IMR-90 (cell line): ENCODE measurements at regions not wholly inside any gene's neighbourhood (a gene's known extent, or its start where the extent isn't known, plus 50 kb on each side); places are given as distances from the start of the nearest gene placed in this dataset.

Experiments used
- ATAC-seq: fragments of 200-7000 bp; cut with Tn5 transposase; 2 replicates; pipeline ENCODE4 v1.9.1; 2020; ENCODE audit warnings: low read depth, mild to moderate bottlenecking, moderate library complexity
- BruUV-seq: library from RNA; stranded (reverse); fragments of 400-500 nt; replicated peaks from 2 replicates; lab custom pipeline; 2021; lab: Mats Ljungman, UMichigan
- CTCF ChIA-PET: fragments of 300-600 bp; formaldehyde crosslinking; extraction: SDS; loops from one replicate; lab custom pipeline; 2021; ENCODE audit warnings: antibody characterized with exemption; lab: Yijun Ruan, JAX
- POLR2A ChIA-PET: fragments of 300-600 bp; sonication (Branson Sonifier 250); formaldehyde crosslinking; loops from one replicate; lab custom pipeline; 2022; ENCODE audit warnings: antibody characterized with exemption; ENCODE audit not compliant: unreplicated experiment; lab: Charles Lee
- DNase-seq: peaks from one replicate; pipeline ENCODE4 v3.0.0; 2013
- H2AFZ ChIP-seq: replicated peaks from 2 replicates; pipeline ENCODE3; 2013; ENCODE audit warnings: low read length, mild to moderate bottlenecking; ENCODE audit not compliant: poor library complexity
- H2AK5ac ChIP-seq: 2 replicates; pipeline ENCODE4 v1.6.1; 2013; ENCODE audit warnings: low read depth, low read length, inconsistent platforms
- H2AK9ac ChIP-seq: replicated peaks from 2 replicates; pipeline ENCODE3; 2013; ENCODE audit warnings: mild to moderate bottlenecking, low read depth, low read length, moderate library complexity; ENCODE audit not compliant: poor library complexity
- H2BK120ac ChIP-seq: 2 replicates; pipeline ENCODE4 v1.6.1; 2013; ENCODE audit warnings: low read depth, low read length, inconsistent platforms
- H2BK15ac ChIP-seq: 3 replicates; pipeline ENCODE4 v1.6.1; 2013; ENCODE audit warnings: low read depth, low read length, inconsistent platforms
- H2BK20ac ChIP-seq: 2 replicates; pipeline ENCODE4 v1.6.1; 2013; ENCODE audit warnings: low read depth, mild to moderate bottlenecking, inconsistent platforms, low read length, moderate library complexity
- H2BK5ac ChIP-seq: 2 replicates; pipeline ENCODE4 v1.6.1; 2013; ENCODE audit warnings: mild to moderate bottlenecking, low read depth, low read length, inconsistent platforms; ENCODE audit not compliant: poor library complexity, severe bottlenecking
- H3K14ac ChIP-seq: replicated peaks from 2 replicates; pipeline ENCODE4 v1.6.1; 2013; ENCODE audit warnings: low read depth, low read length, inconsistent platforms
- H3K18ac ChIP-seq: 2 replicates; pipeline ENCODE4 v1.6.1; 2013; ENCODE audit warnings: low read depth, low read length, control low read depth
- H3K23ac ChIP-seq: 2 replicates; pipeline ENCODE4 v1.6.1; 2013; ENCODE audit warnings: low read depth, low read length, inconsistent platforms
- H3K27ac ChIP-seq: 2 replicates; pipeline ENCODE4 v1.5.1; 2013; ENCODE audit warnings: mild to moderate bottlenecking, control low read depth, low read length; ENCODE audit not compliant: insufficient read depth
- H3K27me3 ChIP-seq: 2 replicates; pipeline ENCODE4 v1.6.1; 2013; ENCODE audit warnings: low read length; ENCODE audit not compliant: control insufficient read depth, insufficient read depth
- H3K36me3 ChIP-seq: 2 replicates; pipeline ENCODE4 v1.6.1; 2013; ENCODE audit warnings: low read length, mixed read lengths; ENCODE audit not compliant: control insufficient read depth, insufficient read depth
- H3K4ac ChIP-seq: 2 replicates; pipeline ENCODE4 v1.6.1; 2013; ENCODE audit warnings: low read depth, low read length, inconsistent platforms
- H3K4me1 ChIP-seq: 2 replicates; pipeline ENCODE4 v1.6.1; 2013; ENCODE audit warnings: low read length, mixed read lengths; ENCODE audit not compliant: control insufficient read depth, insufficient read depth
- H3K4me2 ChIP-seq: 2 replicates; pipeline ENCODE4 v1.6.1; 2013; ENCODE audit warnings: low read depth, mild to moderate bottlenecking, control low read depth, low read length, moderate library complexity
- H3K4me3 ChIP-seq: 2 replicates; pipeline ENCODE4 v1.5.1; 2013; ENCODE audit warnings: low read depth, mild to moderate bottlenecking, control low read depth, low read length, moderate library complexity; ENCODE audit not compliant: insufficient read depth
- H3K56ac ChIP-seq: 2 replicates; pipeline ENCODE4 v1.6.1; 2013; ENCODE audit warnings: low read length, inconsistent platforms; ENCODE audit not compliant: insufficient read depth; ENCODE audit errors: extremely low read depth
- H3K79me1 ChIP-seq, 2 experiments: 2 replicates each; pipeline ENCODE4 v1.6.1; 2013; ENCODE audit warnings: low read length in 2 of 2, inconsistent platforms in 1 of 2, low read depth in 1 of 2
- H3K9ac ChIP-seq: 2 replicates; pipeline ENCODE4 v1.6.1; 2013; ENCODE audit warnings: low read depth, low read length, control low read depth
- H3K9me1 ChIP-seq: 2 replicates; pipeline ENCODE4 v1.6.1; 2013; ENCODE audit warnings: low read length, inconsistent platforms; ENCODE audit not compliant: insufficient read depth
- H3K9me3 ChIP-seq: 2 replicates; pipeline ENCODE4 v1.6.1; 2013; ENCODE audit warnings: low read length; ENCODE audit not compliant: control insufficient read depth, insufficient read depth
- H4K20me1 ChIP-seq: 2 replicates; pipeline ENCODE4 v1.6.1; 2013; ENCODE audit warnings: low read length, inconsistent platforms; ENCODE audit not compliant: insufficient read depth
- H4K5ac ChIP-seq: 2 replicates; pipeline ENCODE4 v1.6.1; 2013; ENCODE audit warnings: mild to moderate bottlenecking, low read depth, low read length, control low read depth
- H4K8ac ChIP-seq, 2 experiments: 2 replicates each; pipeline ENCODE4 v1.6.1; 2013; ENCODE audit warnings: low read depth in 2 of 2, low read length in 2 of 2, control low read depth in 1 of 2, inconsistent platforms in 1 of 2
- H4K91ac ChIP-seq: 2 replicates; pipeline ENCODE4 v1.6.1; 2013; ENCODE audit warnings: low read depth, low read length, inconsistent platforms; ENCODE audit not compliant: insufficient read depth
- BHLHE40 ChIP-seq: fragments of 150-350 bp; IDR thresholded peaks from 2 replicates; pipeline ENCODE4 v1.6.1; 2016; ENCODE audit warnings: mild to moderate bottlenecking, low read depth, low read length
- ELK1 ChIP-seq: fragments of 150-350 bp; IDR thresholded peaks from 2 replicates; pipeline ENCODE4 v1.6.1; 2016; ENCODE audit warnings: low read depth, mild to moderate bottlenecking, low read length, moderate library complexity, borderline replicate concordance
- MAFK ChIP-seq: IDR thresholded peaks from 2 replicates; pipeline ENCODE4 v1.6.1; 2012; ENCODE audit warnings: low read depth, low read length, improper control_type of control experiment
- MAZ ChIP-seq: IDR thresholded peaks from 2 replicates; pipeline ENCODE4 v1.6.1; 2012; ENCODE audit warnings: low read depth, mild to moderate bottlenecking, low read length, improper control_type of control experiment, moderate library complexity, borderline replicate concordance
- MXI1 ChIP-seq: IDR thresholded peaks from 2 replicates; pipeline ENCODE4 v1.6.1; 2012; ENCODE audit warnings: low read depth, mild to moderate bottlenecking, low read length, moderate library complexity, borderline replicate concordance
- NFE2L2 ChIP-seq: fragments of 150-350 bp; IDR thresholded peaks from 2 replicates; pipeline ENCODE4 v1.6.1; 2016; ENCODE audit warnings: low read depth, mild to moderate bottlenecking, low read length
- RAD21 ChIP-seq: IDR thresholded peaks from 2 replicates; pipeline ENCODE4 v1.6.1; 2012; ENCODE audit warnings: low read length, improper control_type of control experiment
- RCOR1 ChIP-seq: IDR thresholded peaks from 2 replicates; pipeline ENCODE4 v1.6.1; 2012; ENCODE audit warnings: mild to moderate bottlenecking, low read length, improper control_type of control experiment; ENCODE audit not compliant: insufficient replicate concordance
- RFX5 ChIP-seq: IDR thresholded peaks from 2 replicates; pipeline ENCODE4 v1.8.0; 2012; ENCODE audit warnings: low read depth, mild to moderate bottlenecking, low read length, moderate library complexity
- SMC3 ChIP-seq: fragments of 150-350 bp; IDR thresholded peaks from 2 replicates; pipeline ENCODE4 v1.6.1; 2016; ENCODE audit warnings: low read depth, mild to moderate bottlenecking, antibody characterized with exemption, low read length, moderate library complexity
- USF2 ChIP-seq: fragments of 150-350 bp; IDR thresholded peaks from 2 replicates; pipeline ENCODE4 v1.6.1; 2017; ENCODE audit warnings: mild to moderate bottlenecking, antibody characterized with exemption, low read length, low read depth
- WGBS, 2 experiments: methylation state at CpG; one replicate each; pipeline versions ENCODE4 v1.1.5 to v1.1.7; 2013; ENCODE audit warnings: missing lambda C conversion rate in 2 of 2; ENCODE audit not compliant: insufficient read length in 1 of 2; ENCODE audit errors: extremely low coverage in 2 of 2; 5-methylcytosine and 5-hydroxymethylcytosine counted together
- dilution Hi-C: fragments of 300-500 bp; cut with HindIII; formaldehyde crosslinking; loops from one replicate; pipeline ENCODE4 v1.14.3; 2018; ENCODE audit warnings: low sequenced_read_pairs; ENCODE audit not compliant: unreplicated experiment
- in situ Hi-C: fragments of 300-500 bp; cut with MboI; formaldehyde crosslinking; loops from 3 replicates; pipeline ENCODE4 v1.14.3; 2019; ENCODE audit warnings: low sequenced_read_pairs, inconsistent platforms, mixed read lengths
- intact Hi-C: fragments of 100-400 bp; cut with micrococcal nuclease; formaldehyde crosslinking; loops from 2 replicates; pipeline ENCODE4 v1.10.0; 2022

GRCh38 chr20:12593342-12593873 is 415.4 kb upstream of the SPTLC3 start:
- intact Hi-C loops = no loop called here
- WGBS, 2 experiments = no CpG with 5 or more reads among the region's 5 CpGs
- H2AFZ ChIP-seq = no peak overlapping the region

More at GRCh38 chr20:12593342-12593873, 415.4 kb upstream of the SPTLC3 start:
- DNase-seq (no peak), ATAC-seq (no peak)
- Histone ChIP-seq H3K9me3 (peaks cover 18% of the 10 kb centered on the region), H2BK20ac (no peak overlapping the region), H3K4me2 (no peak overlapping the region), H4K5ac (no peak overlapping the region), H3K9me1 (no peaks in the 10 kb centered on the region), H3K27me3 (no peaks in the 10 kb centered on the region), H4K8ac (no peak overlapping the region), H3K4me1 (no peaks in the 10 kb centered on the region), H2AK5ac (no peak overlapping the region), H3K56ac (no peak overlapping the region), H3K4me3 (no peak overlapping the region), H2BK5ac (no peak overlapping the region), H2BK15ac (no peak overlapping the region), H3K23ac (no peak overlapping the region), H3K27ac (no peak overlapping the region), H3K9ac (no peak overlapping the region), H3K79me1 (no peaks in the 10 kb centered on the region), H2AK9ac (no peak overlapping the region), H3K4ac (no peak overlapping the region), H4K20me1 (no peaks in the 10 kb centered on the region), H3K36me3 (no peaks in the 10 kb centered on the region), H3K14ac (no peak overlapping the region), H2BK120ac (no peak overlapping the region), H3K18ac (no peak overlapping the region), H4K91ac (no peak overlapping the region)
- CTCF ChIA-PET = no interaction called here
- no TSS peak for BruUV-seq
- dilution Hi-C loops = no loop called here
- TF ChIP-seq RAD21 (no peak), RFX5 (no peak), MAZ (no peak), USF2 (no peak), ELK1 (no peak), BHLHE40 (no peak), RCOR1 (no peak), SMC3 (no peak), NFE2L2 (no peak), MXI1 (no peak), MAFK (no peak)
- in situ Hi-C loops = no loop called here
- POLR2A ChIA-PET = no interaction called here
